HepG2 (cell line): ENCODE measurements at regions not wholly inside any gene's neighbourhood (a gene's known extent, or its start where the extent isn't known, plus 50 kb on each side); places are given as distances from the start of the nearest gene placed in this dataset.

ENCODE experiments used
- ATAC-seq: fragments of 200-7000 bp; cut with Tn5 transposase; 3 replicates; pipeline ENCODE4 v1.9.1; 2020; ENCODE audit warnings: mild to moderate bottlenecking, moderate library complexity
- BruUV-seq: library from RNA; stranded (reverse); fragments of 400-500 nt; replicated peaks from 2 replicates; lab custom pipeline; 2021; lab: Mats Ljungman, UMichigan
- CTCF ChIA-PET: fragments of 300-600 bp; formaldehyde crosslinking; extraction: SDS; loops from one replicate; lab custom pipeline; 2021; ENCODE audit warnings: low total read pairs, inconsistent platforms, low intra/inter-chr PET ratio; lab: Yijun Ruan, JAX
- POLR2A ChIA-PET: fragments of 350-600 bp; sonication (Branson Sonifier 250); formaldehyde crosslinking; loops from one replicate; lab custom pipeline; 2020; ENCODE audit warnings: antibody characterized with exemption, inconsistent platforms; lab: Yijun Ruan, JAX
- DNase-seq: peaks from one replicate; pipeline ENCODE4 v3.0.0-alpha.2; 2015; ENCODE audit warnings: low spot score
- FAIRE-seq: peaks from 3 replicates; lab custom pipeline; 2011; peaks lifted over from hg19 to GRCh38; lab: Jason Lieb, UNC
- H2AFZ ChIP-seq: one replicate; pipeline ENCODE4 v1.6.1; 2011; ENCODE audit warnings: low read length, inconsistent platforms
- H3K27ac ChIP-seq: fragments of 300-600 bp; 3 replicates; pipeline ENCODE4 v1.8.0; 2011; ENCODE audit warnings: mixed run types, mild to moderate bottlenecking, mixed read lengths, low read length, inconsistent platforms; ENCODE audit not compliant: insufficient read depth; ENCODE audit errors: extremely low read length
- H3K27me3 ChIP-seq, 2 experiments: fragments of 200-600 bp in 1 of 2; 2 replicates in 1 of 2; 3 replicates in 1 of 2; pipeline versions ENCODE4 v1.6.0 to v1.8.0; 2011; ENCODE audit warnings: low read length in 2 of 2, mild to moderate bottlenecking in 2 of 2, moderate library complexity in 2 of 2, inconsistent platforms in 1 of 2; ENCODE audit not compliant: insufficient read depth in 2 of 2, control insufficient read depth in 1 of 2
- H3K36me3 ChIP-seq, 2 experiments: fragments of 200-600 bp in 1 of 2; replicated peaks in 1 of 2; 2 replicates in 1 of 2; 3 replicates in 1 of 2; pipeline versions ENCODE4 v1.5.1 to v1.8.0; 2011; ENCODE audit warnings: low read length in 2 of 2, inconsistent platforms in 1 of 2; ENCODE audit not compliant: insufficient read depth in 2 of 2, control insufficient read depth in 1 of 2
- H3K4me1 ChIP-seq: 2 replicates; pipeline ENCODE4 v1.5.1; 2012; ENCODE audit warnings: low read length, inconsistent platforms; ENCODE audit not compliant: insufficient read depth
- H3K4me2 ChIP-seq: 2 replicates; pipeline ENCODE4 v1.6.0; 2011; ENCODE audit warnings: low read depth, low read length, inconsistent platforms
- H3K4me3 ChIP-seq, 3 experiments: fragments of 200-600 bp in 1 of 3; sonication (generic), shearing (Covaris generic) in 1 of 3; replicated peaks in 1 of 3; 2 replicates each; pipeline ENCODE4 v1.5.1; 2011 to 2016; ENCODE audit warnings: low read length in 3 of 3, inconsistent platforms in 2 of 3, low read depth in 2 of 3, mild to moderate bottlenecking in 2 of 3, control low read depth in 1 of 3, mixed read lengths in 1 of 3; ENCODE audit not compliant: insufficient read depth in 1 of 3
- H3K79me2 ChIP-seq: one replicate; pipeline ENCODE4 v1.6.1; 2011; ENCODE audit warnings: low read length, inconsistent platforms; ENCODE audit not compliant: insufficient read depth
- H3K9ac ChIP-seq: 2 replicates; pipeline ENCODE4 v1.6.0; 2011; ENCODE audit warnings: mild to moderate bottlenecking, low read depth, low read length, inconsistent platforms; ENCODE audit not compliant: insufficient read depth
- H3K9me3 ChIP-seq: 2 replicates; pipeline ENCODE4 v1.5.1; 2012; ENCODE audit warnings: mild to moderate bottlenecking, low read length
- H4K20me1 ChIP-seq: 2 replicates; pipeline ENCODE4 v1.6.0; 2011; ENCODE audit warnings: inconsistent platforms, mild to moderate bottlenecking, low read length, moderate library complexity; ENCODE audit not compliant: insufficient read depth
- ELF4 ChIP-seq: sonication (generic); formaldehyde crosslinking; IDR thresholded peaks from 2 replicates; pipeline ENCODE4 v1.5.0; 2020; ENCODE audit warnings: missing genetic modification reagents, mild to moderate bottlenecking, moderate library complexity, borderline replicate concordance
- ETV6 ChIP-seq: sonication (generic); formaldehyde crosslinking; conservative IDR thresholded peaks from 2 replicates; pipeline ENCODE4 v1.4.0; 2020; ENCODE audit warnings: missing genetic modification reagents
- FOXP4 ChIP-seq: sonication (generic); formaldehyde crosslinking; IDR thresholded peaks from 2 replicates; pipeline ENCODE4 v1.4.0; 2020; ENCODE audit warnings: missing genetic modification reagents
- HMGXB4 ChIP-seq, 2 experiments: sonication (generic) in 1 of 2; formaldehyde crosslinking in 1 of 2; IDR thresholded peaks; 2 replicates each; pipeline versions ENCODE4 v1.4.0 to v1.6.1; 2018 to 2020; ENCODE audit warnings: missing genetic modification reagents in 2 of 2, borderline replicate concordance in 1 of 2, low read depth in 1 of 2, mild to moderate bottlenecking in 1 of 2, missing biosample characterization in 1 of 2
- KDM1A ChIP-seq: IDR thresholded peaks from 2 replicates; pipeline ENCODE4 v1.6.1; 2016; ENCODE audit warnings: missing compliant biosample characterization
- NBN ChIP-seq: fragments of 450-650 bp; conservative IDR thresholded peaks from 2 replicates; pipeline ENCODE4 v1.6.1; 2017
- NPAS2 ChIP-seq: sonication (generic); formaldehyde crosslinking; IDR thresholded peaks from 2 replicates; pipeline ENCODE4 v1.8.0; 2022; ENCODE audit warnings: mild to moderate bottlenecking, missing genetic modification reagents, borderline replicate concordance
- NR2C2 ChIP-seq: sonication (generic); formaldehyde crosslinking; IDR thresholded peaks from 2 replicates; pipeline ENCODE4 v1.4.0; 2020; ENCODE audit warnings: missing genetic modification reagents, mild to moderate bottlenecking, moderate library complexity, borderline replicate concordance
- RBM39 ChIP-seq: fragments of 200-400 bp; formaldehyde crosslinking; IDR thresholded peaks from one replicate; pipeline ENCODE4 v1.6.1; 2018; ENCODE audit warnings: antibody characterized with exemption, mild to moderate bottlenecking, low read depth, low read length; ENCODE audit not compliant: poor library complexity, severe bottlenecking
- SUZ12 ChIP-seq: fragments of 150-350 bp; IDR thresholded peaks from 2 replicates; pipeline ENCODE4 v1.6.1; 2014; ENCODE audit warnings: low read depth, low read length
- WIZ ChIP-seq: sonication (generic); formaldehyde crosslinking; IDR thresholded peaks from 2 replicates; pipeline ENCODE4 v1.5.1; 2020; ENCODE audit warnings: mild to moderate bottlenecking, missing genetic modification reagents
- ZNF30 ChIP-seq: sonication (generic); formaldehyde crosslinking; IDR thresholded peaks from 2 replicates; pipeline ENCODE4 v1.5.0; 2020; ENCODE audit warnings: mild to moderate bottlenecking, missing genetic modification reagents
- ZNF589 ChIP-seq: sonication (generic); formaldehyde crosslinking; conservative IDR thresholded peaks from 2 replicates; pipeline ENCODE4 v1.8.0; 2022; ENCODE audit warnings: mild to moderate bottlenecking, moderate library complexity, missing genetic modification reagents
- ZNF609 ChIP-seq: sonication (generic); formaldehyde crosslinking; IDR thresholded peaks from 2 replicates; pipeline ENCODE4 v1.4.0; 2020; ENCODE audit warnings: mild to moderate bottlenecking, missing genetic modification reagents, borderline replicate concordance
- ZNF652 ChIP-seq: IDR thresholded peaks from 2 replicates; pipeline ENCODE4 v1.6.1; 2016; ENCODE audit warnings: low read depth, borderline replicate concordance
- ZNF775 ChIP-seq: sonication (generic); formaldehyde crosslinking; IDR thresholded peaks from 2 replicates; pipeline ENCODE4 v1.4.0; 2020; ENCODE audit warnings: missing genetic modification reagents, mild to moderate bottlenecking, moderate library complexity, borderline replicate concordance
- ZNF790 ChIP-seq: sonication (generic); formaldehyde crosslinking; IDR thresholded peaks from 2 replicates; pipeline ENCODE4 v1.8.0; 2022; ENCODE audit warnings: missing genetic modification reagents, mild to moderate bottlenecking, borderline replicate concordance
- WGBS: methylation state at CpG from one replicate; pipeline ENCODE4 v1.1.6; 2017; ENCODE audit warnings: low lambda C conversion rate; 5-methylcytosine and 5-hydroxymethylcytosine counted together
- in situ Hi-C: cut with HindIII; loops from 2 replicates; pipeline ENCODE4 v1.10.0; 2017; ENCODE audit warnings: low pct_unique_long_range_greater_than_20kb; ENCODE audit not compliant: extremely low pct_ligation_motif_present
- intact Hi-C: fragments of 100-400 bp; cut with micrococcal nuclease; formaldehyde crosslinking; loops from one replicate; pipeline ENCODE4 v1.10.0; 2022; ENCODE audit not compliant: unreplicated experiment

- TF ChIP-seq NPAS2 (CRISPR knock-in tag) (no peak), KDM1A (CRISPR knock-in tag) (no peak), SUZ12 (no peak), ETV6 (CRISPR knock-in tag) (no peak), ZNF775 (no peak), FOXP4 (no peak), WIZ (CRISPR knock-in tag) (no peak), NR2C2 (CRISPR knock-in tag) (no peak)
Observed at GRCh38 chr20:12153628-12154027, 235.9 kb downstream of the BTBD3 start (continued).

GRCh38 chr20:12156252-12156651 lies 238.6 kb downstream of the BTBD3 start:
- in situ Hi-C loops: no loop called here
- FAIRE-seq: no peak
- ATAC-seq: no peak
- TF ChIP-seq ZNF652 (CRISPR knock-in tag) (no peak), ZNF589 (CRISPR knock-in tag) (no peak), ZNF609 (CRISPR knock-in tag) (no peak), ELF4 (CRISPR knock-in tag) (no peak), ZNF790 (CRISPR knock-in tag) (no peak), RBM39 (no peak), NBN (no peak), HMGXB4 (CRISPR knock-in tag; IDR thresholded peaks at IDR 0.05; ENCODE audit: borderline replicate concordance in 1 of 2, low read depth in 1 of 2) (no peak), ZNF30 (CRISPR knock-in tag) (no peak)

More at GRCh38 chr20:12156252-12156651, 238.6 kb downstream of the BTBD3 start:
- Histone ChIP-seq H3K4me2 (no peak overlapping the region), H3K27ac (no peak overlapping the region), H3K9me3 (peaks cover 79% of the 10 kb centered on the region), H3K9ac (no peak overlapping the region), H3K4me1 (no peaks in the 10 kb centered on the region), H3K79me2 (no peaks in the 10 kb centered on the region), H2AFZ (no peak overlapping the region), H3K27me3 (no peaks in the 10 kb centered on the region), H4K20me1 (no peaks in the 10 kb centered on the region), H3K36me3 (no peaks in the 10 kb centered on the region), H3K4me3 (no peak overlapping the region)
- intact Hi-C loops: no loop called here
- DNase-seq: no peak
- 32% methylated on average over 4 of the region's 4 CpGs for WGBS
- ChIA-PET POLR2A (no interaction called here), CTCF (no interaction called here)
- BruUV-seq: no TSS peak
